GM11168 (cell line): ENCODE measurements at regions not wholly inside any gene's neighbourhood (a gene's known extent, or its start where the extent isn't known, plus 50 kb on each side); places are given as distances from the start of the nearest gene placed in this dataset.
"Not testable (repeated sequence)": the region's sequence is repeated elsewhere in the genome, so short reads cannot be mapped to it uniquely, and the experiment has no call there.

Source experiments
- in situ Hi-C: fragments of 300-500 bp; cut with MboI; formaldehyde crosslinking; loops from one replicate; pipeline ENCODE4 v1.12.0; 2022; ENCODE audit warnings: low sequenced_read_pairs; ENCODE audit not compliant: unreplicated experiment

DNA sequence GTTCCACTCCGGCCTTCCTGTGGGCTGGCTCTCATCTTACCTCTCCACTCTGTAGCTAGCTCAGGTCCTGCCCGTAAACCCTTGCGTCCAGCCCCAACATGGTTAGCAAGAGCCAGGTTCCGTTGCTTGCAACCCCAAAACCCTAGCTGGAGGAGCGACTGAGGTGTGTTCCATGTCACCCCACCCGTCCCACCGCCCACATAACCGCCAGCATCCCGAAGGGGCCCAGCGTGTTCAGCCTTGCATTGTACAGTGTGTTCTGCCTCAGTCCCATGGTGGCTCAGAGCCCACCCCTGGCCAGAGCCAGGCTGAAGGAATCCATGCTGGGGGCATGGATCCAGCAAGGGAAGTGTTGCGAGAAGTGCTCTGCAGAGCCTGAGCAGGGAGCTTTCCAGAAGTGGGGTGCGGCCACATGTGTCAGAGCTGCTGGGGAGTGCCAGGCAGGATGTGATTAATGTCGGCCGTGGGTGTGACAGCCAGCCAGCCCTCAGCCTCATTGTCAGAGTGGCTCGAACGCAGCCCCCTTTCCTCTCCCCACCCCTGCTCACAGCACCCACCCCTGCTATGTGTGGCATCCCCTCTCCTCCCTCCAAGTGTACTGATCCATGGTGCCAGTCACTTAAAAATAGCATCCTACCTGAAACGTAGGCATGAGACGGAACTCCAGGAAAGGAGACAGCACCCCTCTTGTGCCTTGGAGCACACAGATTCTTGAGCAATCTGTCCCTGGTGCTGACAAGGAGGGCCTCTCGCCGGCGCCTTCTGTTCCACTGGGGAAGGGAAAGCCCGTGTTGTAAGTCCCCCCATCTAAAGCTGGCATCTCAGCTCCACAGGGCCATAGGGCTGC is 158.9 kb downstream of the OR4M2 start:
- in situ Hi-C loops = not testable (repeated sequence)

DNA sequence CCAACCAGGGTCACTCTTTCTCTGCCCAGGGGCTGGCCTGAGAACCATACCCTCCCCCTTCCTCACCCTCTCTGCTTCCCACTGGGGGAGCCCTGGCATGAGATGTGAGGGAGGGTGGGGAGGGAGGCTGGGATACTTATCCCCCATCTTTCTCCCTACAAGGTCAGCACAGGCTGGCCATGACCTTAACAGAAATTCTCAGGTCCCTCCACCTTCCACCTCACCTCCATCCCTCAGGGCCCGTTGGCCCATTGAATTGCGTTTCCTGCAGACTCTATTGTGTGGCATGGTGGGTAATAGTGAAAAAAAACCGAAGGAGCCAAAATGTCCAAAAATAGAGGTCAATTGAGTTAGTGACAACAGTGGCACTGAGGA is 159.5 kb downstream of the OR4M2 start:
- in situ Hi-C loops = no loop called here

DNA sequence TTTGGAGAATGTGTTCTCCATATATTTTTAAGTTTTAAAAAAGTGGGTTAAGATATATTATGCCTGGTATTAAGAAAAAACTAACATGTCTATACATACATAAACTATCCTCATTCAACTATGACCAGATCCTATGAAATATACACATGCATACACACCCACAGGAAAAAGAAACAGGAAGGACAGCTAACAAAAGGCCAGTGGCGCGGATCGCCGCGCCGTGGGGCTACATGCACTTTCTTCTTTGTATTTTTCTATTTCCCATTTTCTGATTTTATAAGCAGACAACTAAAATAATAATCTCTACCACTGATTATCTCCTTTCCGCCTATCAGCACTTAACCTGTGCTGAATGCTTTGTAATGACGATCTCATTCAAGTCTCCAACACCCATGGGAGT is 160.1 kb downstream of the OR4M2 start:
- in situ Hi-C loops = no loop called here

DNA sequence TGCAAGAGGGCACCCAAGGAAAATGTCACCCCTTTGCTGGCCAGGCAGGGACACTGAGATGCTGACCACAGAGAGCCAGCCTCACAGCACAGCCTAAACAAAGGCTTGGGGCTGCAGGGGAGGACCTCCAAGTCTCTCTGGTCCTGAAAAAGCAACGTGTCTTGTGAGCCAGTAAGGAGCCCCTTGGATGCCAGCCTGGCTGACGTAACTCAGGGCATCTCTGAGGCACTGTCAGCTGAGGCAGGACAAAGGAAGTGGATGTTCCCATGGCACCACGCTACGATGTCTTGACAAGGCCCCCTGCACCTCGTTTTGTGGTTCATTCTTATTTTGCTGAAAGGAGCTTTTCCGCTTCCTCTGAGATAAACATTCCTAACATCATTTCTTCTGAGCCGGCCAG is 160.7 kb downstream of the OR4M2 start:
- in situ Hi-C loops = no loop called here

DNA sequence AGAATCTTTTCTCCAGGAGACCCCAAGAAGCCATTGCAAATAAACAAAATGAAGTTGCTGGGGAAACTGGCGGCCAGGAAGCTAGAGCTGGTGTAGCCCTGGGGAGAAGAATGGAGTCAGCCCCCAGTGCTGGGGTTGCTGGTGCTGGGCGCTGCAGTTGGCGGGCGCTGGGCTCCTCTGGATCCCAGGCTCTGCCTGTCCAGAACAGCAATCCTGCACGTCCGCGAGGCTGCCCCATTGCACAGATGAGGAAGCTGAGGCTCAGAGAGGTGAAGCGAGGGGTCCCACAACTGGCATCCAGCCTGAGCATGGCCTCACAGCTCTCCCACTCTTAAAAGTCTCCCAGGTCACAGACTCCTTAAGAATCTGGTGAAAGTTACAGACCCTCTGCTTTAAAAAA is 161.1 kb downstream of the OR4M2 start:
- in situ Hi-C loops = no loop called here

DNA sequence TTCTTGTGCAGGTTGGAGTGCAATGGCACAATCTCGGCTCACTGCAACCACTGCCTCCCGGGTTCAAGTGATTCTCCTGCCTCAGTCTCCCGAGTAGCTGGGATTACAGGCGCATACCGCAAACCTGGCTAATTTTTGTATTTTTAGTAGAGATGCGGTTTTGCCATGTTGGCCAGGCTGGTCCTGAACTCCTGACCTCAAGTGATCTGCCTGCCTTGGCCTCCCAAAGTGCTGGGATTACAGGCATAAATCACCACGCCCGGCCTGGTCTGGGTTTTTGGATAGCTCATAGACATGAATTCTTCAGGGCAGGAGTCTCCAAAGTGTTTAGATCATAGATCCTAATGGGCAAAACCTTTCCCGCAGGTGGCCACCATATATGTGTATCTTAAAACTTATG is 162.0 kb downstream of the OR4M2 start:
- in situ Hi-C loops = not testable (repeated sequence)

DNA sequence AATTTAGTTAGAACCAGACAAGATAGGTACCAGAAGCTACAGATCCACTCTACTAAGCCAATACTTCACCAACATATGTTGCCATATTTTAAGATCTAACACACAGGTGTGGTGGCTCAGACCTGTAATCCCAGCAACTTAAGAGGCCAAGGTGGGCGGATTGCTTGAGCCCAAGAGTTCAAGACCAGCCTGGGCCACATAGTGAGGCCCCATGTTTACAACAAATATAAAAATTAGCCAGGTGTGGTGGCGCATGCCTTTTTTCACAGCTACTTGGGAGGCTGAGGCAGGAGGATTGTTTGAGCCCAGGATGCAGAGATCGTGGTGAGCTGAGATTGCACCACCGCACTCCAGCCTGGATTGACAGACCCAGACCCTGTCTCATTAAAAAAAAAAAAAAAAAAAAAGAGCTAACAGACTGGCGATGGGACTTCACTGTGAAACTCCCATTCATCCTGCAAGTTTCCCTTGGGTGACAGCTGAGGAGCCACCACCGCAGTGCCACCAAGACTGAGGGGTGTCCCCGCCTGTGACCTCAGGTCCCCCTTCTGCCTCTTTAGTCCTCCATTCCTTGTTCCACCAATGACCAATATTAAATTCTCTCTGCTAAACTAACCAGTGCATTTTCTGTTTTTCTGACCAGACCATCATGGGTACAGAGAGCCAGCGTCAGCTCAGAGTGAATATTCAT is 163.3 kb downstream of the OR4M2 start:
- in situ Hi-C loops = no loop called here

DNA sequence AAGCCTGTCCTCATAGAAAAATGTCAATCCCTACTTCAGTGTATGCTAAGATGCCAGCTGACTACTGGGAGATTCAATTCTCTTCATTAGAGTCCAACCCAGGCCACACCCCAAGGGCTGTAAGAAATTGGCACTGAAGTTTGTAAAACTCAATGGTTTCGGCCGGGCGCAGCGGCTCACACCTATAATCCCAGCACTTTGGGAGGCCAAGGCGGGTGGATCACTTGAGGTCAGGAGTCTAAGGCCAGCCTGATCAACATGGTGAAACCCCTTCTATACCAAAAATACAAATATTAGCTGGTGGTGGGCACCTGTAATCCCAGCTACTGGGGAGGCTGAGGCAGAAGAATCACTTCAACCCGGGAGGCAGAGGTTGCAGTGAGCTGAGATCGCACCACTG is 169.2 kb downstream of the OR4M2 start:
- in situ Hi-C loops = not testable (repeated sequence)

DNA sequence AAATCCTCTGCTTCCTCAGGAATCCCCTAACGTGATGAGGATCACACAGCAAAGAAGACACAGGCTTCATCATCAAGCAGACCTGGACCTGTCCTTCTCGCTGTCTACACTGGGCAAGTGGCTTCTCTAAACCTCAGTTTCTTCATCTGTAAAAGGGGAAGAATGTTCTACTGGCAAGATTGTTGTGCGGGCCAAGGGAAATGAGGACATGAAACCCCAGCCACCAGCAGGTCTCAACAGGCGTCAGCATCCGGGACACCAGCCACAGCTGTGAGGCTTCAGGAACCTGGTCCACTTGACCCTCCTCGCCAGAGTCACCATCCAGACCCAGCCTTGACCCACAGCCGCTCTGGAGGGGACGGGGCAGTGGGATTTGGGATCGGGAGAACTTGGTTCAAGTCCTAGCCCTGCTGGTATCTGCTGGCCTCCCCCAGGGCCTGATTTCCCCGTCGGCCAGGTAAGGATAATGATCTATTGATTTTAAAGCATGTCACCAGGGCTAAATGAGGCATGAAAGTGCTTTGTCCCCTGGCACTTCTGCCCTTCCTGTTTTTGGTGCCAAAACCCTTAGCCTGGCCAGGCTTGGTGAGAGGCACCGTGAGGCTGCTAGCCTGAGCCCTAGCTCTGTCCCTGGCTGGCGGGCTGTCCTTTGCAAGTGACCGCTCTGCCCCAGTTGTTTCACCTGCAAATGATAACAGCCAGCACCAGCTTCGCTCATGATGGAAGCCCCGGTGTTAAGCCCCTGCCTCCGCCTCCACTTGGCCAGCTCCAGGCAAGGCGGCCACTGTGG is 170.4 kb downstream of the OR4M2 start:
- in situ Hi-C loops = not testable (repeated sequence)

DNA sequence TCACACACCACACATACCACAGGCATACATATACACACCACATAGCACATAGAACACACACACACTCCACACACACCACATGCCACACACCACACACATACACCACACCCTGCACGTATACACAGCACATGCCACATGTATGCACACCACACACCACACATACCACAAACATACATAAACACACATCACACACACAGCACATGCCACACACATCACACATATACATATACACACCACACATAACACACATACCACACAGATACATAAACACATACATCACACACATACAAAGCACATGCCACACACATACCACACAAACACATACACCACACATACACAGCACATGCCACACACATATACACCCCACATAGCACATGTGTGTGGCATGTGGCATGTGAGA is 171.1 kb downstream of the OR4M2 start:
- in situ Hi-C loops = no loop called here

DNA sequence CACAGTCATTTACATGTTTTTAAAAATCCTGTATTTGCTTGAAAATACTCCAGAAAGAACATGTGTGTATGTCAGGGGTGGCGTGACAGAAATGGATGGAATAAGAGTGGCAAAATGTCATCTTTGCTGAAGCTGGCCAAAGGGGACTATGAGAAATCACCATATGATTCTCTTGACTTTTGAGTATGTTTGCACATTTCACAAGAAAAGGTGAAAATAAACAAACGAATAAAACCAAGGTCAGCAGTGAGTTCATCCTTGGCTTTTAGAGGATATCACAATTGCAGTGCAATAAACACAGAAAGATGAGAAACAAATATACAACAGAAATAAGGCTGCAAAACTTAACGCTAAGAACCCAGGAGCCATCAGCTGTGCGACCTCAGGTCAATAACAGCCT is 171.7 kb downstream of the OR4M2 start:
- in situ Hi-C loops = not testable (repeated sequence)

DNA sequence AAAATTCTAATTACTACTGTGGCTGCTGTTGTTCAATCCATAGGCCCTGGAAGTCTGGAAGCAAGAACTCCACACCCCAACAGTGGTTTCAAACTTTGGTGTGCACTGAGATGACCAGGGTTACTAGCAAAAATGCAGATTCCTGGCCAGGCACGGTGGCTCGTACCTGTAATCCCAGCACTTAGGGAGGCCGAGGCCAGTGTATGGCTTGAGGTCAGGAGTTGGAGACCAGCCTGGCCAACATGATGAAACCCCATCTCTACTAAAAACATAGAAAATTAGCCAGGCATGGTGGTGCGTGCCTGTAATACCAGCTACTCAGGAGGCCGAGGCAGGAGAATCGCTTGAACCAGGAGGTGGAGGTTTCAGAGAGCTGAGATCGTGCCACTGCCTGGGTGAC is 172.2 kb downstream of the OR4M2 start:
- in situ Hi-C loops = not testable (repeated sequence)

DNA sequence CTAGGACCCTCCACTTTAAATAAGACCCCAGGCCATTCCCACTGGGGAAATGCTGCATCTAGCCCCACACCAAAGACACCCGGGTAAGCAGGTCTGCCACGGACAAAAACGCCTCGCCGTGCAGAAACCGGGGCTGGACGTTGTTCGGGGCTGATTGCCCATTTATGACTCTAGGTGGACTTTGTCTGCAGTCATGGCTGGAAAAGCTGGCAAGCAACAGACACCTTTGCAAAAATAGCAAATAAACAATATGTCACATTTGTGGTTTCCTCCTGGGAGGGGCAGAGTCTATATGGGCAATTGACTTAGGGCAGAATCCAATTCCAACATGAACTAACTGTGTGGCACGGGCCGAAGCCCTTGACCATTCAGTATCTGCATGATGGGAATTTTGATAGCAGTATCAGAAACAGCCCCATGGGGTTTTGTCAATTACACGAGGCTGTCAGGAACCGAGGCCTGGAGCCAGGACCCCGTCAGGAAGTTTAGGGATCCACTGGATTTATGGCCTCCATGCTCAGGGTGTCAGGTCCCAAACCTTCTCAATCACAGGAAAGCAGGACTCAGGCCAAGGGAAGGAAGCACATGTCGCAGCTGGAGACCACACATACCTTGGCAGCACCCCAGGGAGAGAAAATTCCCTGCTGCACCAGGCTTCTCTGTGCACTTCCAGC is 172.8 kb downstream of the OR4M2 start:
- in situ Hi-C loops = not testable (repeated sequence)

DNA sequence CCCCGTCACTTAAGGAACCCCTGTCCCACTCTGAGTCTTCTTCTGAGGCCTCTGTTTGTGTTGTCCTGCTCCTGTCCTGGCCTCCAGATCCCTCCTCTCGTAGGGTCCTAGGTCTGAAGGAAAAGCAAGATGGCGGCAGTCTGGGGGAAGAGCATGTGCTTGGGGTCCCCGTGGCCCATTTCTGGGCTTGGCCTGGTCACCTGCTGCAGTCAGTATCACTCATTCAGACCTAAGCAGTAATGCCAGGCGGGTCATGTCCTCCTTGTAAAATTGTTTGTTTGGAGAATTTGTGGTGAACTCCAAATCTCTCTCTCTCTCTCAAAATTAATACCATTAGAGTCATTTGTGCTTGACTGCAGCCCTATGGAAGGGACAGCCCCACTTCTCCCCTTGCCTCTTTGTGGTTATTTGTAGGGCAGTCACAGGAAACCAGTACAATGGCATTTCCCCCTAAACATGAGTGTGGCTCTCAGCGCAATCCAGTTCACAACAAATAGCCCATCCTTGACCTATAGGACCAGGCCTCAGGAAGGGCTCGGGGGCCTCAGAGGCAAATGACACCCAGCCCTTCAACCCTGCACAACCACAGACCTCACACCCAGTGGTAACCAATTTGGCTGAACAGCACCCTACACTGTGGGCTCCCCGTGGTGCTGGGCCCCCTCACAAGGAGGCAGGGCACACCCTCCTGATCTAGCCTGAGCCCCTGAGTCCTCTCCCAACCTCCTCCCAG is 173.5 kb downstream of the OR4M2 start:
- in situ Hi-C loops = no loop called here

DNA sequence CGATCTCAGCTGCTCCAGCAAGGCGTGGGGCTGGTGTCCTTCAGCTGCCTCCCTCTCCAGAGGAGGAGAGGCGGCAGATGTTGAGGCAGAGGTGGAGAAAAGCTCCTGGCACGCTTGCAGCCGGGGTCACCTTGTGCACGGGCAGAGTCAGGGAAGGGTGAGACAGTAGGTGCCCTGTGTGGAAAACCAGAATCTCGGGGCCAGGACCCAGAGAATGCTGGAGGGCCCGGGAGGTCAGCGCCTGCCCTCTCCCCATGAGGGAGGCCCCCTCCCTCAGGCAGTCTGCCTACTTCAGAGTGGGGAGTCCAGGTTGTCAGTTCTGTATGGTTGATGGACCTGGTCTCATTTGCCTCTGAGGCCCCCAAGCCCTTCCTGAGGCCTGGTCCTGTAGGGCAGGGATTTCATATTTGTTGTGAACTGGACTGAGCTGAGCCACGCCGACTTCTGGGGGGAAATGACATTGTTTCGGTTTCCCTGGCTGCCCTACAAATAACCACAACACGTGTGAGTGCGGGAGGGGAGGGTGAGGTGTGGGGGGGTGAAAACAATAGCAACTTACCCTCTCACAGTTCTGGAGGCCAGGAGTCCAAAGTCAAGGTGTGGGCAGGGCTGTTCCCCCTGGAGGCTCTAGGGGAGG is 174.2 kb downstream of the OR4M2 start:
- in situ Hi-C loops = not testable (repeated sequence)

DNA sequence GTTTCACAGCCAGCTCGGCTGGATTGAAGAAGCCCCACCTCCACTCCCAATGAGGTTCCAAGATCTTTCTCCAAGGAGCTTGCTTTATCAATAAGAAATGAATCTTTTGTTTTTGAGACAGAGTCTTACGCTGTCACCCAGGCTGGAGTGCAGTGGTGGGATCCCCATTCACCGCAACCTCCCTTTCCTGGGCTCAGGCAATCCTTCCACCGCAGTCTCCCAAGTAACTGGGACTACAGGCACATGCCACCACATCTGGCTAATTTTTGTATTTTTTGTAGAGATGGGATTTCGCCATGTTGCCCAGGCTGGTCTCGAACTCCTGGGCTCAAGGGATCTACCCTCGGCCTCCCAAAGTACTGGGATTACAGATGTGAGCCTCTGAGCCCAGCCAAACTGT is 175.3 kb downstream of the OR4M2 start:
- in situ Hi-C loops = not testable (repeated sequence)

DNA sequence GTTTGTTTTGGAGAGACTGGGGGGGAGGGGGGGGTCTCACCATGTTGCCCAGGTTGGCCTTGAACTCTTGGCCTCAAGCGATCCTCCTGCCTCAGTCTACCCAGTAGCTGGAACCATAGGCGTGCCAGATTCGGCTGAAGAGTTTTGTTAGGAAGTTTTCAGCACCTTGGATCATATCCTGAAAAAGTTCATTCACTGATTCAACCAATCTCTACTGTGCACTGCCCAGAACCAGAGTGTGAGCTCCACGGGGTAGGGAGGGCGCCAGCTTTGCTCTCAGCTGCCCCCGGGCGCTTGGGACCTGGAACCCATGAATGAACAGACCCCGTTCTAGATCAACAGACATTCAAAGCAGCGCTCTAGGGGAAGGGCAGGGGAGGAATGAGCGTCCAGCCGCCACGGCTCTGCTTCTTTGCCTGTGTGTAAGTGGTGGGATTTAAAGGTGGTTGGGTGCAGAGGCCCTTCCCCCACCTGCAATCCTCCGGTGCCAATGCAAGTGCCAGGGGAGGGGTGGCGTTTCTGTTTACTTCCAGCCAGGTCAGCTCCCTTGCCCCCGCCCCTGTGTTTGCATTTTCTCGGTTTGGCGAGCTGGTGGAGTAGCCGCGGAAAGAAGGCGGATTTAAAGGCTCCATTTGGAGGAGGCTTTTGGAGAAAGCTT is 176.2 kb downstream of the OR4M2 start:
- in situ Hi-C loops = not testable (repeated sequence)

DNA sequence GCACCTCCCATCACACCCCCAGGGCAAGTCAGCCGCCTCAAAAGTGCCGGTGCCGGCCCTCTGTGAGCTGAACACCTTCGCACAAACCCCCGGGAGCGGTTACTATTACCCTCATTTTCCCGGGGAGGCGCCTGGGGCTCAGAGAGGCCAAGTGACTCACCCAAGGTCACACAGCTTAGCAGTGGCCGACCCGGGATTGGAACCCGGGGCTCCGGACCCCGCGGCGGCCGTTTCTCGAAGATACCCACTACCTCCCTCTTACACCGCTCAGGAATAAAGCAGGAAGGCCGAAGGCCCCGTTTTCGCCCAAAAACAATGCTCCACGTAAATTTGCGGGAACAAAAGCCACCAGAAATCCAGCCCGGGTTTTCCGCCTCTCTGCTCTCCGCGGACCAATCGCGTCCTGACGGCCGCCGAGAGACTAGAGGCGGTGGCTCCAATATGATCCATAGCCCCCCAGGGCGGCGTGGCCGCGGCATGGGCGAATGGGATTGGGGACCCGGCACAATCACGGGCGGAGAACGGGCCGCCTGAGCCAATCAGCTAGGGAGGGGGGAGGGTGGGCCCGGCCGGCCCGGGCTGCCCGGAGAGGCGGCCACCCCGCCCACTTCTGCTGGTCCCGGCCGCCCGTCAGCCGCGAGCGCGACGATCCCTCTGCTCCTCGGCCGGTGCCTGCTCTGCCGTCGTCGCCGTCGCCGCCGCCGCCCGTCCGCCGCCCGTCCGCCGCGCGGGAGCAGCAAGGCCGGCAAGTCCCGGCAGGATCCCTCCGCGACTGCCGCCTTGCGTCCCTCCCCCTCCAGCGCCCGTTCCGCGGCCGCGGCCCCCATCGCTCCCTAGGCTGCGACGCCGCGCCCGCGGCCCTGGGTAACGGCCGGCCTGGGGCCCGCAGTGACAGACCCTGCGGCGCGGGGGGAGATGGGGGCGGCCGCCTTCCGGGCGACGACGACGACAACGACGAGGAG is 177.0 kb downstream of the OR4M2 start:
- in situ Hi-C loops = no loop called here
